HG02623 (cell line): ENCODE measurements at regions not wholly inside any gene's neighbourhood (a gene's known extent, or its start where the extent isn't known, plus 50 kb on each side); places are given as distances from the start of the nearest gene placed in this dataset.
"Not testable (repeated sequence)": the region's sequence is repeated elsewhere in the genome, so short reads cannot be mapped to it uniquely, and the experiment has no call there.

Source experiments
- ATAC-seq: cut with Tn5 transposase; IDR thresholded peaks from one replicate; pipeline ENCODE4 v1.9.1; 2021; ENCODE audit warnings: moderate library complexity; ENCODE audit not compliant: unreplicated experiment

DNA sequence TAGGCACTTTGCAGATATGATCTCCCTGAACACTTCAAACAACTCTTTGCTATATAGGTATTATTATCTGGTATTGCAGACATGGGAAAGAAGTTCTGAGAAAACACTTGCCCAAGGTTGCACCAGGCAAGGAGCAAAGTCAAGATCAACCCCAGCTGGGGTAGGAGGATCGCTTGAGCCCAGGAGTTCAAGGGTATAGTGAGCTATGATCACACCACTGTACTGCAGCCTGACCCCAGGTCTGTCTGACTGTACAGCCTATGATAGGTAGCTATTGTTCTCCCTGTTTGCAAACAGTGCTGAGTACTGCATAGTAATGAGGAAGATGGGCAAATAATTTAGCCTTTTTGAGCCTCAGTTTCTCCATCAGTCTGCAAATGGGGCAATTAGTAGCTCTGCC lies 60.5 kb upstream of the GRK3 start:
- not testable (repeated sequence) for ATAC-seq

DNA sequence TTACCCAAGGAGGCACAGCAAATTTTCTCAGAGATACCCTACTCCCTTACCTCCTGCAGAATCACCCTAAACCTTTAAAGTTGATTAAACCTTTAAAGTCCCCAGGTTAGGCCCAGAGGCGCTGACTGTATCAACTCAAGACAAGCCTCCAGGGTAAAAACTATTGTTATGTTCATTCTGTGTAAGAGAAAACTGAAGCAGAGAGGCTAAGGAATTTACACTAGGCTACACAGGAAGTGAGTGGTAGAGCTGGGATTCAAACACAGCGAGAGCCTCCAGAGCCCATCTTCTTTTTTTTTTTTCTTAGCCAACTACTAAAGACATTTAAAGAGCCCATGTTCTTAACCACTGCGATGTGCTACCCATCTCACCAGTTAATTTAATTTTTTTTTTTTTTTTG lies 56.3 kb upstream of the GRK3 start:
- ATAC-seq = no peak

DNA sequence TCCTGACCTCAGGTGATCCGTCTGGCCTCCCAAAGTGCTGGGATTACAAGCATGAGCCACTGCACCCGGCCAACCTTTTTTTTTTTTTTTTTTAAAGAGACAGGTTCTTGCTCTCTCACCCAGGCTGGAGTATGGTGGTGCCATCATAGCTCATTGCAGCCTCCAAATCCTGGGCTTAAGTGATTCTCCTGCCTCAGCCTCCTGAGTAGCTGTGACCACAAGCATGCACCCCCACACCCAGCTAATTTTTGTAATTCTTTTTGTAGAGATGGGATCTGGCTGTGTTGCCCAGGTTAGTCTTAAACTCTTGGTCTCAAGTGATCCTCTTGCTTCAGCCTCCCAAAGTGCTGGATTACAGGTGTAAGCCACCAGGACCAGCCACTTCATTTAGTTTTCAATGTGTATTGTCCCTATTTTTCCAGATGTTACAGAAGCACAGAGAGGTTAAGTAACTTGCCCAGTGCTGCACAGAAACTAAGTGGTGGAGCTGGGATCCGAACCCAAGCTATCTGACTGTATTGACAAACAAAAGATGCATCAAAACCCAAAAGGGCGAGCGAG lies 55.6 kb upstream of the GRK3 start:
- no peak for ATAC-seq

DNA sequence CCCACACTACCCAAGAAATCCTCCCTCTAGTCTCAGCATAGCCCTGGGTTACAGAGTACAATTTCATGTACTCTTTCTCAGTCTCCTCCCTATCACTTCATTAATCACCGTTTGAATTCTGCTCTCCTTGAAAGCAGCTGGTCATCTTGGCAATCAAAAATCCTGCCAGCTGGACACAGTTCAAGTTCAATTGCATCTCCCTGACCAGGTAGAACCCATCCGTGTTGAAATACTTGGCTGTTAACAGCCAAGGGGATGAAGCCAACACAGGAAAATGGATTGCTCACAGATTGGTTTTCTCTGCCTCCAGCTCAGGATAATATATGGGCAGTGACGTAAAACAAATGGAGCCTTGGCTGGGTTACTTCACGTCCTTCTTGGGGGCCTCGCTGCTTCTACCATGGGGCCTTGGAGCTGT lies 55.1 kb upstream of the GRK3 start:
- ATAC-seq = no peak

DNA sequence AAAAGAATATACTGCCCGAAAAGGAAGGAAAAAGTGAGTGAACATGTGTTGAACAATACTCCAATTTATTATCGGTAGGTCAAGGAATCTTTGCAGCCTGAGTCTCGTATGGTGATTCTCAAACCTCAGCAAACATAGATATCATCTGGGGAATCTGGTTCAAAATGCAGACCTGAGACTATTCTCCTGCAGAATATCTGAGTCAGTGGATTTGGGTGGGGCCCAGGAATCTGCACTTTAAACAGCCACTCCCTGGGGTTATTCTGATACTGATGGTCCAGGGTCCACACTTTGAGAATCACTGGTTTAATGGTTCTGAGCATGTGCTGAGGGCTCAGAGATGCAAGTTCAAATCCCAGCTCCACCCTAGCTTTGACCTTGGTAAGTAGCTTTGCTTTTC lies 53.6 kb upstream of the GRK3 start:
- ATAC-seq = no peak

DNA sequence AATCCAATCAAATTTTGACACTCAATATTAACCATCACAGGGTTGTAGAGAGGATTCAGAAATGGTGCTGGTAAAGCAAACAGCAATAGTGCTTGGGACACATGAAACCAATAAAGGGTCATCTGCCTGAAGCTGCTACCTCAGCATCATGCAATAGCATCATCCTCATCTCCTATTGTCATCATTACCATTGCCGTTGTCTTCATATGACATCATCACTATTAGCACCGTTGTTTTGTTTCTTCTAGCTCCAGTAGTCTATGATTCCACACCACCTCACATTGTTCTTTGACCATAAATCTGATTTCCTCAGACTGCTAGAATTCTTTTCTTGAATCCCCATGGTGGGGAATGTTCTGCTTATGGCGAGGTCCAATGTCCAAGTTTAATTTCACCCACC lies 52.8 kb upstream of the GRK3 start:
- ATAC-seq = no peak

DNA sequence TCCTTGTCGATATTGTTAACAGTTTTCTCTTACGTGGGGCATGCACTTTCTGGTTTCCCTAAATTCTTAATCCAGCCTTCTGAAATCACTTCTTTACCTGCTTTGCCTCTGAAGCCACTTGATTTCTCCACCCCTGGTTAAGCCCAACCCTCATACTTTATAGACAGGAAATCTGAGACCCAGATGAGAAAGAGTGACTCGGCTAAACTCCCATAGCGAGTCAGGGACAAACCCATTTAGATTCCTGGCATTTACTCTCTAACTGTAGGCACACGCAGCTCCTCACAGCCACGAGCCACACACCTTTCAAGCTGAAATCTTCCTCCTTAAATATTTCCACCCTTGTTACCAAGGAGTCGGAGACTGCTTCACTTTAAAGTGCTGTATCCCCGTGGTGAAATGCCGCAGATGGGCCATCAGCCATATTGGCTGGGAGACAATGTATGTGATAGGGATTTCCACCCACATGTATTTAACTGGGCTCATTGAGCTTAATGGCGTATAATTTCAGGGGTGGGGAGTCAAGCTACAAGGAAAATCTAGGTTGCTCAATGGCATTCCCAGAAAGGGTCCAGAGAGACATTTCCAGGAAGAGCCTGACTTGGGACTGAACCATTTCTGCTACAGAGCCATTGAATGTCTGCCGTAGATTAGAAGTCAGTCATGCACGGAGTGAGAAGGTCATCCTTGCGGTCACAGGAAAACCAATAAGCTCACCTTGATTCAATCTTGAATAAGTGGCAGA lies 49.9 kb upstream of the GRK3 start:
- no peak for ATAC-seq
